A673 (cell line): ENCODE measurements at regions not wholly inside any gene's neighbourhood (a gene's known extent, or its start where the extent isn't known, plus 50 kb on each side); places are given as distances from the start of the nearest gene placed in this dataset.

Experiments used
- EZH2 ChIP-seq: fragments of 200-600 bp; sonication (generic); IDR thresholded peaks from 2 replicates; pipeline ENCODE4 v1.6.1; 2017; ENCODE audit warnings: borderline replicate concordance, low read depth, mild to moderate bottlenecking, mixed read lengths, antibody characterized with exemption, low read length; ENCODE audit not compliant: poor library complexity, severe bottlenecking
- TF ChIP-seq, protein P1 (sequence below): fragments of 300-800, 200-600 bp; sonication (generic); conservative IDR thresholded peaks from 2 replicates; pipeline ENCODE4 v1.5.1; 2017; ENCODE audit warnings: low read depth, mild to moderate bottlenecking, antibody characterized with exemption, low read length, moderate library complexity, mixed read lengths

DNA sequence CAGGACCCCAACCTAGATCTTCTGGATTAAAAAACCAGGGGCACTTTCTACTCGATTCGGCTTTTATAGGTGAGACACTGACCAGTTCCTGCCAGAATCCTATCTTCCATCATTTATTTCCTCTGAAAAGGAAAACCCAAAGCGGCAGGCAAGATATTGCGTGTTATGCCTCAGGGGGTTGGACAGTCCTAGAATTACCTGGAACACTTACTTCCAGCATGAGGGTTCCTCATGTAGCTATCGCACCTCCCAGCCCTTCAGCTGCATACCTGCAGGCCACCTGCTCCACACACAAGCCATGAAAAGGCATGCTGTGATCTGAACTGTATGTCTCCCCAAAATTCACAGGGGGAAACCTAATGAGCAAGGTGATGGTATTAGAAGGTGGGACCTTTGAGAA, 58.3 kb upstream of the DLG1 start:
- TF ChIP-seq EZH2 = no peak
- TF ChIP-seq, protein P1, sequence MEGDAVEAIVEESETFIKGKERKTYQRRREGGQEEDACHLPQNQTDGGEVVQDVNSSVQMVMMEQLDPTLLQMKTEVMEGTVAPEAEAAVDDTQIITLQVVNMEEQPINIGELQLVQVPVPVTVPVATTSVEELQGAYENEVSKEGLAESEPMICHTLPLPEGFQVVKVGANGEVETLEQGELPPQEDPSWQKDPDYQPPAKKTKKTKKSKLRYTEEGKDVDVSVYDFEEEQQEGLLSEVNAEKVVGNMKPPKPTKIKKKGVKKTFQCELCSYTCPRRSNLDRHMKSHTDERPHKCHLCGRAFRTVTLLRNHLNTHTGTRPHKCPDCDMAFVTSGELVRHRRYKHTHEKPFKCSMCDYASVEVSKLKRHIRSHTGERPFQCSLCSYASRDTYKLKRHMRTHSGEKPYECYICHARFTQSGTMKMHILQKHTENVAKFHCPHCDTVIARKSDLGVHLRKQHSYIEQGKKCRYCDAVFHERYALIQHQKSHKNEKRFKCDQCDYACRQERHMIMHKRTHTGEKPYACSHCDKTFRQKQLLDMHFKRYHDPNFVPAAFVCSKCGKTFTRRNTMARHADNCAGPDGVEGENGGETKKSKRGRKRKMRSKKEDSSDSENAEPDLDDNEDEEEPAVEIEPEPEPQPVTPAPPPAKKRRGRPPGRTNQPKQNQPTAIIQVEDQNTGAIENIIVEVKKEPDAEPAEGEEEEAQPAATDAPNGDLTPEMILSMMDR = no peak
